GM13976 (cell line): ENCODE measurements at regions not wholly inside any gene's neighbourhood (a gene's known extent, or its start where the extent isn't known, plus 50 kb on each side); places are given as distances from the start of the nearest gene placed in this dataset.

Experiments
- DNase-seq: peaks from one replicate; pipeline ENCODE4 v3.0.0; 2012; ENCODE audit warnings: low spot score
- CTCF ChIP-seq: IDR thresholded peaks from 2 replicates; pipeline ENCODE4 v1.5.1; 2012; ENCODE audit warnings: borderline replicate concordance, mild to moderate bottlenecking; ENCODE audit not compliant: insufficient read depth; ENCODE audit errors: extremely low read depth, missing control alignments, control extremely low read depth
- in situ Hi-C: fragments of 300-500 bp; cut with MboI; formaldehyde crosslinking; loops from one replicate; pipeline ENCODE4 v1.12.0; 2022; ENCODE audit warnings: low sequenced_read_pairs, mixed read lengths, inconsistent platforms; ENCODE audit not compliant: unreplicated experiment

DNA sequence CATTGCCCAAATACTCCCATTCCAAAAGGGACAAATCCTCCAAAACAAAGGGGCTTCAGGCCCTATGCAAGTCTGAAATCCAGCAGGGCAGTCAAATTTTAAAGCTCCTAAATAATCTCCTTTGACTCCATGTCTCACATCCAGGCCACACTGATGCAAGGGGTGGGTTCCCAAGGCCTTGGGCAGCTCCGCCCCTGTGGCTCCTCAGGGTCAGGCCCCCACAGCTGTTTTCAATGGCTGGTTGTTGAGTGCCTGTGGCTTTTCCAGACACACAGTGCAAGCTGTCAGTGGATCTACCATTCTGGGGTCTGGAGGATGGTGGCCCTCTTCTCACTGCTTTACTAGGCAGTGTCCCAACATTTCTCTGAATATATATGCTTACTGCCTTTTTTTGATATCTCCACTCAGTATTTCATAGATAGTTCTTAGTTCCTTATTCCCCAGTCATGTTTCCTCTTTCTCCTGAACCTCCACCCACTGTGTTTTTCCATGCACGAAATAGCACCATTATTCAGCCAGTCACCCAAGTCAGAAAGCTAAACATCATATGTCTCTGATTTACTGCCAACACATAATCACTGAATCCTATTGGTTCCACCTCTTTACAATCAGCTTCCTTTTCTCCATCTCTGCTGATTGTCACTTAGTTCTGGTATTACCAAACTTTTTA is 172.6 kb upstream of the CACNA2D1 start:
- TF ChIP-seq CTCF: no peak
- in situ Hi-C loops: no loop called here
- DNase-seq: no peak

GRCh38 chr7:82615527-82615926 is 171.9 kb upstream of the CACNA2D1 start:
- in situ Hi-C loops: no loop called here
- no peak for TF ChIP-seq CTCF
- DNase-seq: no peak

- TF ChIP-seq CTCF: no peak
- in situ Hi-C loops: no loop called here
- DNase-seq: no peak
Measured at GRCh38 chr7:82609746-82610145, 166.2 kb upstream of the CACNA2D1 start.

GRCh38 chr7:82605247-82605864 is 161.8 kb upstream of the CACNA2D1 start:
- in situ Hi-C loops: no loop called here
- TF ChIP-seq CTCF: peak; percentile 65

DNA sequence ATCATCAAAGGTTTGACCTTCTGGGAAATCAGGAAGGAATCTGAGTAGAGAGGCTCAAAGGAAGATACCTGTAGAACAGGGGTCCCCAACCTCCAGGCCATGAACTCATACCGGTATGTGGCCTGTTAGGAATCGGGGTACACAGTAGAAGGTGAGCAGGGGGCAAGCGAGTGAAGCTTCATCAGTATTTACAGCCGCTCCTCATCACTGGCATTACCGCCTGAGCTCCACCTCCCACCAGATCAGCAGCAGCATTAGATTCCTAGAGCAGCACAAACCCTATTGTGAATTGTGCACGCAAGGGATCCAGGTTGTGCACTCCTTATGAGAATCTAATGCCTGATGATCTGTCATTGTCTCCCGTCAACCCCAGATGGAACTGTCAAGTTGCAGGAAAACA is 158.5 kb upstream of the CACNA2D1 start:
- TF ChIP-seq CTCF: no peak
- in situ Hi-C loops: no loop called here
- no peak for DNase-seq

More at GRCh38 chr7:82605247-82605864, 161.8 kb upstream of the CACNA2D1 start:
- DNase-seq: peak; percentile 50

GRCh38 chr7:82600531-82600930 is 157.0 kb upstream of the CACNA2D1 start:
- DNase-seq: no peak
- no peak for TF ChIP-seq CTCF
- in situ Hi-C loops: no loop called here
